ENCODE measurements at regions not wholly inside any gene's neighbourhood (a gene's known extent, or its start where the extent isn't known, plus 50 kb on each side); places are given as distances from the start of the nearest gene placed in this dataset.

GRCh38 chr12:24554612-24555295, 394.1 kb downstream of the BCAT1 start:
- DNase-seq = no peak

GRCh38 chr12:24553259-24553658, 395.6 kb downstream of the BCAT1 start:
- DNase-seq = no peak

GRCh38 chr12:24551163-24551786, 397.6 kb downstream of the BCAT1 start:
- DNase-seq = no peak

GRCh38 chr12:24550609-24551008, 398.3 kb downstream of the BCAT1 start:
- no peak for DNase-seq

- DNase-seq = no peak
Measured at GRCh38 chr12:24546661-24547060, 402.2 kb downstream of the BCAT1 start.

- DNase-seq = no peak
Measured at GRCh38 chr12:24546084-24546483, 402.8 kb downstream of the BCAT1 start.

GRCh38 chr12:24544368-24544767, 404.5 kb downstream of the BCAT1 start:
- DNase-seq = no peak

GRCh38 chr12:24541193-24541871, 407.6 kb downstream of the BCAT1 start:
- no peak for DNase-seq

- DNase-seq = no peak
Measured at GRCh38 chr12:24539646-24540045, 409.3 kb downstream of the BCAT1 start.

- DNase-seq = no peak
Measured at GRCh38 chr12:24537083-24537860, 411.6 kb downstream of the BCAT1 start.

- DNase-seq = no peak
Measured at GRCh38 chr12:24535334-24536069, 413.4 kb downstream of the BCAT1 start.

- DNase-seq = no peak
Measured at GRCh38 chr12:24534622-24535021, 414.3 kb downstream of the BCAT1 start.

GRCh38 chr12:24533716-24534352, 415.1 kb downstream of the BCAT1 start:
- no peak for DNase-seq

- no peak for DNase-seq
Measured at GRCh38 chr12:24530689-24531088, 418.2 kb downstream of the BCAT1 start.

- no peak for DNase-seq
Measured at GRCh38 chr12:24527102-24527501, 421.8 kb downstream of the BCAT1 start.

- DNase-seq = no peak
Measured at GRCh38 chr12:24522736-24523135, 426.2 kb downstream of the BCAT1 start.

- no peak for DNase-seq
Measured at GRCh38 chr12:24519759-24520158, 429.1 kb downstream of the BCAT1 start.

GRCh38 chr12:24517000-24517399, 431.9 kb downstream of the BCAT1 start:
- no peak for DNase-seq

- DNase-seq = no peak
Measured at GRCh38 chr12:24510581-24511125, 438.2 kb downstream of the BCAT1 start.

GRCh38 chr12:24507827-24508226, 441.1 kb downstream of the BCAT1 start:
- no peak for DNase-seq

GRCh38 chr12:24505366-24506015, 443.4 kb downstream of the BCAT1 start:
- no peak for DNase-seq
